ENCODE measurements at regions not wholly inside any gene's neighbourhood (a gene's known extent, or its start where the extent isn't known, plus 50 kb on each side); places are given as distances from the start of the nearest gene placed in this dataset.
"Not testable (repeated sequence)": the region's sequence is repeated elsewhere in the genome, so short reads cannot be mapped to it uniquely, and the experiment has no call there.

DNA sequence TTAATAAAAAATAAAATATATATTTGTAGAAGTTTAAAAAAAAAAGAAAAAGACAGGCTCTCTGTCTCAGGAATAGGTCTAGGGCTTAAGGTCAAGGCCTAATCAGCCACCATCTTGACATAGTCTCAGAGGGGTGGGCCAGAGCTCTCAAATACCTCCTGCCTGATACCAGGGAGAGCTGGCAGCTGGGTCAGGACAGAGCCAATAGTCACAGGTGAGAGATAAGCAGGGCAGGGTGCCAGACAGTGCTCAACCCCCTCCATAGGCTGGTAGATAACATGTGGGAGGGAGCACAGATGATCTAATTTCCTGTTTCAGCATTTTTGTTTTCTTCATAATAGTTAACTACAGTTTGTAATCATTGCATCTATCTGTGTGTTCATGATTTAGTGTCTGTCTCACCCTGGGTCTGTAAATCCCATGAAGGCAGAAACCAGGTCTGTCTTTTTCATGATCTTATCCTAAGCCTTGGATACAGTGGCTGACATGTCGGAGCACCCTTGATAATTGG lies 152.0 kb upstream of the GRIK3 start:
- ATAC-seq (ENCODE audit: poor library complexity) (no peak), DNase-seq (no peak)
- intact Hi-C loops (cut with DNase I): no loop called here

GRCh38 chr1:37189111-37189510 lies 154.8 kb upstream of the GRIK3 start:
- ATAC-seq (ENCODE audit: poor library complexity): no peak
- DNase-seq: no peak
- intact Hi-C loops (cut with DNase I): no loop called here

DNA sequence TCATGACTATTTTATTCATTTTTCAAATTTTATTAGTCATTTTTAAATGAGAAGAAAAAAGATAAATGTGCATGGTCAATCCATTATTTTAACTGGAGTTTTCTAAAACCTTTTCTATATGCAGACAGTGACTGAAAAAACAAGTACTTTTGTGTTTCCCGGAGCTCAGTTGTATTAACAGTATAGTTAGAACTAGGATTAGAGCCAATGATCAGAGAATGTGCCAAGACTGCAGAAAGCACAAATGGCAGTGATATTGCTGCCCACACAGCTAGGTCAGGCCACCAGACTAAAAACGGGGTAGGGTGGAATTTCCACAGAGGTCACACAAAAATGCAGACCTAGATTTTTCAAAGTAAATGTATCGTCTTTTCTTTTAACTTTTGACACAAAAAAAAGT lies 163.1 kb upstream of the GRIK3 start:
- DNase-seq (no peak), ATAC-seq (ENCODE audit: poor library complexity) (no peak)
- intact Hi-C loops (cut with DNase I): no loop called here

DNA sequence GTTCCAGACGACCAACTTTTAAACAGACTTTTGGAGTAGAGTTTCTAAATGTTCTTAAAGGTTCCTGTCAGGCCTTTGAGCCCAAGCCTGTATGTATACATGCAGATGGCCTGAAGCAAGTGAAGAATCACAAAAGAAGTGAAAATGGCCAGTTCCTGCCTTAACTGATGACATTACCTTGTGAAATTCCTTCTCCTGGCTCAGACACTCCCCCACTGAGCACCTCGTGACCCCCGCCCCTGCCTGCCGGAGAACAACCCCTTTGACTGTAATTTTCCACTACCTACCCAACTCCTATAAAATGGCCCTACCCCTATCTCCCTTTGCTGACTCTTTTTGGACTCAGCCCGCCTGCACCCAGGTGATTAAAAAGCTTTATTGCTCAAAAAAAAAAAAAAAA lies 180.0 kb upstream of the GRIK3 start:
- ATAC-seq (ENCODE audit: poor library complexity); DNase-seq; intact Hi-C loops (cut with DNase I): not testable (repeated sequence)

DNA sequence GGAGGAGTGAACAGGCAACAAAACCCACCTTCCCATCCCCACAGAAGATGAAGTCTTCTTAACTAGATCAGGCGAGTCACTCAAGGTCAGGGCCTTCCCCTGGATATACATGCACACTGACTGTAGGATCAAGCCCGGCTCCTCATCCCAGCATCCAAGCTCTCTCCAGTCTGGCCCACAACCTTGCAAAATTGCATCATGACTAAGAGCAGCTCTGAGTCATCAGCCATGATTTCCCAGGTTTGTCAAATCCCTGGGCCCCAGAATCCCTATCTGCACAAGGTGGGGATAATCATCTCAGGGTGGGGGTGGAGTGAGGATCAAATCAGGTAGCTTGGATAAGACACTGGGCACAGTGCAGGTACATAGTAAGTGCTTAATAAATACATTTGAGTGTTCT lies 199.3 kb upstream of the GRIK3 start:
- intact Hi-C loops (cut with DNase I): no loop called here
- DNase-seq (no peak), ATAC-seq (ENCODE audit: poor library complexity) (no peak)

DNA sequence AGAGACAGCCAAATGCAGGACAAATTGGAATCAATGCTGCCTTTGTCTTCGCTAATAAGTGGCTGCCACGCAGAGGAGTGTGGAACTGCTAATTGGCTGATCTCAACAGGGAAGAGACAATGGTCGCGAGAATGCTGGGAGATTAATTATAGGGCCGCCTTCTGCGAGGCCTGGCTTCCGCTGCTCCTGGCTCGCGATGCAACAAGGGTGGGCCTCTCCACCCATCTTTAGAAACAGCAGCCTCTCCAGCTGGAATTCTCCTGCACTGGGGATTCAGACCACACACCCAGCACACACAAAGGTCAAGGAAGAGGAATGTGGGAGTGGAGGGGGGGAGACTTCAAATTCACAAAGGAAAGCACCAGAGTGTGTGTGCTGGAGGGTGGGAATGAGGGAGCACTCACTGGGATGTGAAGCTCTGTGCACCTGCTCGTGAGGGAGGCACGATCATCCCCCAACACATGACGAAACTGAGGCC lies 200.7 kb upstream of the GRIK3 start:
- intact Hi-C loops (cut with DNase I): no loop called here
- no peak for ATAC-seq (ENCODE audit: poor library complexity)
- no peak for DNase-seq

- DNase-seq: no peak
Measured at GRCh38 chr1:37237948-37238347, 203.6 kb upstream of the GRIK3 start.

DNA sequence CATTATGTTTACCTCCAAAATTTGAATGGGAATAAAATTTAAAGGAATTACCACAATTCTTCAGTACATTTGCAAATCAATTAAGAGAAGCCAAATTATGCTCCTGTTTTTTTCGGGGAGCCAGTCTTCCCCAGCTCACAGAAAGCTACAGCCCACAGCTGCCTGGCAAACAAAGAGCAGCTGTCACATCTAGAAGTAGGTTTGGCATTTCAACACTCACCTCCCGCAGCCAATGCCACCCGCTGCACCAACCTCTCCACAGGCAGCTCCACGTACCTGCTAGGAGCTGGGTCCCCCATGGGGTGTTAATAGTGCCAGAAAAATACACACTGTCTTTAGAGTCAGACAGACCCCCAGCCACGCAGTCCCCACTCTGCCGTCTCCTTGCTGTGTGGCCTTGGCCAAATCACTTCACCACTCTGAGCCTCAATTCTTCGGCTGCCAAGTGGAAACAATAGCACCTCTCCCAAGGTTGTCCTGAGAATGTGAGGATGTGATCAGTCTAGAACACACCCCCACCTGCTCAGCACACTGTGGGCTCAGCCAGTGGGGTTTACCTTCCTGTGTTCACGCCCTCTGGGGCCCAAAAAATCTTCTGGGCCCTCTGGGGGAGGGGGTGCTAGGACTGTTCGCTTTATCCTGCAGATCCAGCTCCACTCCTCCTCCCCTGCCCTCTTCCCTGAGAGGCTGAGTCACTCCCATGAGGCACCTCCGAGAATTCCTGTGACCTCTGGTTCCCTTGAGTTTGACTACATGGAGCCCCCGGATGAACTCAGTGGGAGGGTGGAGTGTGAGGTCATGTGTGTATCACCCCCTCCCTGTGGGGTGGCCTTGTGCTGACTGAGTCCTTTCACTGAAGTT lies 204.3 kb upstream of the GRIK3 start:
- intact Hi-C loops (cut with DNase I): no loop called here
- DNase-seq: no peak
- ATAC-seq (ENCODE audit: poor library complexity): no peak

More at GRCh38 chr1:37237948-37238347, 203.6 kb upstream of the GRIK3 start:
- ATAC-seq (ENCODE audit: poor library complexity): no peak
- intact Hi-C loops (cut with DNase I): no loop called here

DNA sequence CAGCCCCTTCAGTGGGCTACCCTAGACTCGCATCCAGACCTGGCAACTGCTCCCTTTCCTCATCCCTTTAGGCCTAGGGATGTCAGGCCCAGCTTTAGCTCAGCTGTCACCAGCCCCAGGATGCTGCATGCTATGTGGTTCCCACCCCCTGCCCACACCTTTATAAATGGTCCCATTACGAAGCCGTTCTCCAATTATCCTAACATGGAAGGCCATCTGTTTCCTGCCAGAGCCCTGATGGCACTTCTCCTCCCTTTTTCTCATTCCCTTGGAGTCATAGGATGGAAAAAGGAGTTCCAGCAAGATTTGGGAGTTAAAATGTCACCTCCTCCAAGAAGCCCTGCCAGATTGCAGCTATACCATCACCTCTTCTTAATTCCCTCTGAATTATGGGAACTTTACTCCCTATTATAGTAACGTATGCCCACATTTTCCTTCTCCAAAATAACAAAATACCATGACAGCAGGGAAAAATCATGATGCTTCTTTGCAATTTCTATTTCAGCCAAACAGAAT lies 205.0 kb upstream of the GRIK3 start:
- ATAC-seq (ENCODE audit: poor library complexity): no peak
- intact Hi-C loops (cut with DNase I): no loop called here
- no peak for DNase-seq

DNA sequence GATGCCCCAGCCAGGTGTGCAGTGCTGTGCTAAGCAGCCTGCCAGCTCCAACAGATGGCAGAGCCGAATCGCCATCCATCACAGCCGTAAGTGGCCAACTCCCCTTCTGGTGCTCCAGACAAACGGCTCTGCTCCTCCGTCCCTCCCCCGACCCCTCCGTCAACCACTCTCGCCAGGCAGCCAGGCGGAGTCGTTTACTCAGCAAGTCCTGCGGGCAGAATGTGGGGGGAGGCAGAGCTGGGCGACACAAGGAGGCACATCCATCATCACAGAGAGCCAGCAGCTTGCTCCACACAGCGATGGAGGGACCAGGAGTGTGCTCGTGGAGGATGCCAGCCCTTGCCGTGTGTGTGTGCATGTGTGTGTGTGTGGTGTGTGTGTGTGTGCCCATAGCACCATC lies 206.6 kb upstream of the GRIK3 start:
- intact Hi-C loops (cut with DNase I): no loop called here
- ATAC-seq (ENCODE audit: poor library complexity) (no peak), DNase-seq (no peak)

DNA sequence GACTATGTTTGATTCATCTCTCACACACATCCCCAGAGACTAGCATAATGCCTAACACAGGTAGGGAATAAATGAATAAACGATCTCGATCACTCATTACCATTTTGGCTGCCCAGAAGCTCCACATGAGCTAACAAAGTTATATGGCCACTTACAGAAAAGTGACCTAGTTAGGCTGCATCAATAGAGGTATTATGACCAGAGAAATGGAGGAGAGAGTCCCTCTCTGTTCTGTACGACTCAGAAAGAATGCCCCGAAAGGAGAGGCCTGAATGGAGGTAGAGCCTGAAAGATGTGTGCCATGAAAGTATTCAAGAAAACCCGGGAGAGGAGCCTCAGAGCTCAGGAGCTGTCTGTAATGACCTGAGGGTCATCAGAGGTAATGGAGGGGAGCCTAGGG lies 208.2 kb upstream of the GRIK3 start:
- no peak for DNase-seq
- no peak for ATAC-seq (ENCODE audit: poor library complexity)
- intact Hi-C loops (cut with DNase I): no loop called here

DNA sequence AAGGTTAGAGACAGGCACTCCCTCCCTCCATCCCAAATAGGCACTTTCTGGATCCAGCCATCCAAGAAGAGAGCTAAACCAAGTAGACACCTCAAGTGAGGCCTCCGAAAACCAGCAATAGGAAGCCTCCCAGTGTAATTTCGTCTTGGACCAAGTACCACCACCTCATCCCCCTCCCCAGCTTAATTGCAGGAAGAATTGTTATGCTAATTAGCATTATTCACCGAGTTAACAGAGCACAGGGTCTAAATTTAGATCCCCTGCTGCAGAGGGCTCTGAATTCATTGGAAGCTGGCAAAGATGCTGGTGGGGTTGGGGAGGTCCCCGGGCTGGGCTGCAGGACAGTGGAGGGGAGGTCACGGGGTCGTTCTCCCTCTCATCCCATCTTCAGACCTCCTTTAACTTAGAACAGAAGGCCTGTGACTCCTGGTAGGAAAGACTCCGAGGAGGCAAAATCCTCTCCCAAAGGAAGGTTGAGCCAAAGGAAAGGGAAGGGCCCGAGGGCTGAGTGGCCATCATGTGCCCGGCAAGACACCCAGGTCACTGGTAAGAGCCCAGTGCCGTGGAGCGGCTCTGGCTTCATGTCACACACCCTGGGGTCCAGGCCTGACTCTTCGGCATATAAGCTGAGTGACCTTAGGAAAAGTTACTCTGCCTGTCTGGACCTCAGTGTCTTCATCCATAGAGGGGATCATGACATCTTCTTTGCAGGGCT lies 209.2 kb upstream of the GRIK3 start:
- intact Hi-C loops (cut with DNase I): no loop called here
- no peak for ATAC-seq (ENCODE audit: poor library complexity)
- no peak for DNase-seq

DNA sequence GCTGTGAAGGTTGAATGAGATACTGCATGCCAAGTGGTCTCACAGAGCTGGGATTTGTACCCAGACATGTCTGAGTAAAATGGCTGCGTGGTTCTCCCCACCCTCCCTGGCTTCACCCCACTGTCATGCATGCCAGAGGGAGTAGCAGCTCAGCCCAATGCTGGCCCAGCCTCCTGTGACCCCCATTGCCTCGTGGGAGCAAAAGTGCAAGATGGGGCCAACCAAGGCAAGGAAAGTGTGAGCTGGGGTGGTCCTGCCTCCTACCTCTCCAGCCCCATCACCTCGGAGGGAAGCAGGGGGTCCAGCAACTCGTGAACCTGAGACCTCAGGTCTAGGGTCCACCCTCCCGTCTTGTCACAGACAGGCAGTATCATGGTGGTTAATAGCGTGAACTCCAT lies 209.8 kb upstream of the GRIK3 start:
- ATAC-seq (ENCODE audit: poor library complexity): no peak

GRCh38 chr1:37244815-37245214 lies 210.5 kb upstream of the GRIK3 start:
- no peak for ATAC-seq (ENCODE audit: poor library complexity)
- intact Hi-C loops (cut with DNase I): no loop called here

More for the DNA sequence above, 209.8 kb upstream of the GRIK3 start:
- intact Hi-C loops (cut with DNase I): no loop called here
- DNase-seq: no peak

GRCh38 chr1:37246631-37247030 lies 212.3 kb upstream of the GRIK3 start:
- no peak for DNase-seq
- intact Hi-C loops (cut with DNase I): no loop called here
- ATAC-seq (ENCODE audit: poor library complexity): no peak

More at GRCh38 chr1:37244815-37245214, 210.5 kb upstream of the GRIK3 start:
- no peak for DNase-seq

DNA sequence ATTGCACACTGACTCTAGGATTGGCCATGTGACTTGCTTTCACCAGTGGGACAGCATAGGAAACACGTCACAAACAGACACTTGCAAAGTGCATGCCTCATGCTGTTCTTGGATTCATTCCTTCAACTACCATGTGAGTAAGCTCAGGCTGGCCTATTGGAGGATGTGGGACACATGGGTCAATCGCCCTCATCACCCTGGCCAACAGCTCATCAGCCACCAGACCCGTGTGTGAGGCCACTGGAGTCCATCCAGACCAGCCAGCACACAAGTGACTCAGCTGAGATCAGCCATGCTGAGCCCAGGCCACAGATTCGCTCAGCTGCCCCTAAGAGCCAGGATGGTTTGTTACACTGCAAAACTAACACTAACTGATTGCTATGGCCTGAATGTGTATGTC lies 216.1 kb upstream of the GRIK3 start:
- intact Hi-C loops (cut with DNase I): no loop called here
- ATAC-seq (ENCODE audit: poor library complexity) (no peak), DNase-seq (no peak)

- no peak for DNase-seq
- ATAC-seq (ENCODE audit: poor library complexity): no peak
- intact Hi-C loops (cut with DNase I): no loop called here
Measured at GRCh38 chr1:37255136-37255795, 219.1 kb upstream of the ZC3H12A start.

- no peak for DNase-seq
- no peak for ATAC-seq (ENCODE audit: poor library complexity)
- intact Hi-C loops (cut with DNase I): no loop called here
Measured at GRCh38 chr1:37255868-37256267, 218.5 kb upstream of the ZC3H12A start.

GRCh38 chr1:37257646-37258045 lies 216.7 kb upstream of the ZC3H12A start:
- DNase-seq (no peak), ATAC-seq (ENCODE audit: poor library complexity) (no peak)
- intact Hi-C loops (cut with DNase I): no loop called here
